Tibial nerve (tissue), 4 donors: ENCODE measurements at regions not wholly inside any gene's neighbourhood (a gene's known extent, or its start where the extent isn't known, plus 50 kb on each side); places are given as distances from the start of the nearest gene placed in this dataset.
"Not testable (repeated sequence)": the region's sequence is repeated elsewhere in the genome, so short reads cannot be mapped to it uniquely, and the experiment has no call there.

Experiments
- DNase-seq, 2 donors: peaks; one replicate each; pipeline ENCODE4 v3.0.0-alpha.2; 2019; ENCODE audit warnings: low spot score in 2 of 2
- H3K27ac ChIP-seq, 4 donors: fragments of 200-600 bp; sonication (generic) in 3 of 4; one replicate each; pipeline ENCODE4 v1.5.1; 2017 to 2019; ENCODE audit warnings: mild to moderate bottlenecking in 1 of 4
- H3K27me3 ChIP-seq, 2 donors: fragments of 200-600 bp; sonication (generic) in 1 of 2; one replicate each; pipeline versions ENCODE4 v1.5.1 to v1.6.0; 2017 to 2019
- H3K36me3 ChIP-seq, 3 donors: fragments of 200-600 bp; sonication (generic); one replicate each; pipeline ENCODE4 v1.5.1; 2018 to 2019
- H3K4me1 ChIP-seq, 4 donors: fragments of 200-600 bp; sonication (generic) in 3 of 4; one replicate each; pipeline ENCODE4 v1.5.1; 2017 to 2019
- H3K4me3 ChIP-seq, 4 donors: fragments of 200-600 bp; sonication (generic) in 3 of 4; one replicate each; pipeline ENCODE4 v1.5.1; 2017 to 2019; ENCODE audit warnings: mild to moderate bottlenecking in 1 of 4, moderate library complexity in 1 of 4
- H3K9me3 ChIP-seq, 4 donors: fragments of 200-600 bp; sonication (generic) in 3 of 4; one replicate each; pipeline ENCODE4 v1.5.1; 2017 to 2019
- EP300 ChIP-seq, 2 donors: sonication (generic); formaldehyde crosslinking; IDR thresholded peaks; one replicate each; pipeline ENCODE4 v1.6.1; 2017; ENCODE audit warnings: antibody characterized with exemption in 2 of 2, mild to moderate bottlenecking in 1 of 2
- POLR2A ChIP-seq, 2 donors: fragments of 450-650 bp; IDR thresholded peaks; one replicate each; pipeline ENCODE4 v1.6.1; 2017; ENCODE audit warnings: antibody characterized with exemption in 2 of 2, mild to moderate bottlenecking in 2 of 2, moderate library complexity in 2 of 2
- WGBS, 2 donors: methylation state at CpG; one replicate each; pipeline ENCODE4 v1.1.5; 2018; 5-methylcytosine and 5-hydroxymethylcytosine counted together
- TF ChIP-seq, protein P1 (sequence below), 5 experiments: fragments of 200-600 bp in 3 of 5; fragments of 450-650 bp in 2 of 5; sonication (generic) in 3 of 5; IDR thresholded peaks; one replicate each; pipeline ENCODE4 v1.5.1; 2016 to 2019; ENCODE audit warnings: antibody characterized with exemption in 5 of 5, mild to moderate bottlenecking in 3 of 5, moderate library complexity in 2 of 5

DNA sequence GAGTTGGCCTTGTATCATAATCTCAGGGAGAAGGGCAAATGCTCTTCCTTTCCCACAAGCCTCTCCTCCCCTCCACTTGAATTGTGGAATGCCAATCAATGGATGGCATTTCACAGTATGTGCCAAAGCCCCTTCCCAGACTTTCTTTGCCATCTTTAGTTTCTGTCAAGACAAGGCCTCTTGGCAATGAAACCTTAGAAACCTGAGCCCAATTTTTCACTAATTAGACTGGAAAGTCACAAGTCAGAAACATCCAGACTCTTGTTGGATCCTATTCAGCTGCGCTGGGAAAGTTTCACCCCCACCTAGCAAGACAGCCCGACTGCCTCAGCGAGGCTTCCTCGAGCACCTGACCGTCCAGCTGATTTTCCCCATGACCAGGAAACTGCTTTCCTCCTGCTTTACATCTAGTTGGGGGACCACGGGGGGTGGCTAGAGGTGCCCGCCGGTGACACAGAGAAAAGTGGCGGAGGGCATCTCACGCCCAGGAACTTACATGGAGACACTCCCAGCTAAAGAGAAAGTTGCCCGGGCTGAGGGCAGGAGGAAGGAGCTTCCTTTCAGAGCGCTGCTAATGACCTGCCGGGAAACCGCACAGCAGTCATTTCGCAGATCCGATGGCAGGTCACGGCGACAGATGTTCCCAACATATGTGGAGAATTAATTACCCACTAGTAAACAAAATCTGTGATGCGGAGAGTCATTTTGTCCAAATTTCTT, 302.6 kb upstream of the RRP15 start:
- TF ChIP-seq POLR2A (IDR thresholded peaks at IDR 0.05) (no peak), EP300 (IDR thresholded peaks at IDR 0.05) (no peak)
- TF ChIP-seq, protein P1, sequence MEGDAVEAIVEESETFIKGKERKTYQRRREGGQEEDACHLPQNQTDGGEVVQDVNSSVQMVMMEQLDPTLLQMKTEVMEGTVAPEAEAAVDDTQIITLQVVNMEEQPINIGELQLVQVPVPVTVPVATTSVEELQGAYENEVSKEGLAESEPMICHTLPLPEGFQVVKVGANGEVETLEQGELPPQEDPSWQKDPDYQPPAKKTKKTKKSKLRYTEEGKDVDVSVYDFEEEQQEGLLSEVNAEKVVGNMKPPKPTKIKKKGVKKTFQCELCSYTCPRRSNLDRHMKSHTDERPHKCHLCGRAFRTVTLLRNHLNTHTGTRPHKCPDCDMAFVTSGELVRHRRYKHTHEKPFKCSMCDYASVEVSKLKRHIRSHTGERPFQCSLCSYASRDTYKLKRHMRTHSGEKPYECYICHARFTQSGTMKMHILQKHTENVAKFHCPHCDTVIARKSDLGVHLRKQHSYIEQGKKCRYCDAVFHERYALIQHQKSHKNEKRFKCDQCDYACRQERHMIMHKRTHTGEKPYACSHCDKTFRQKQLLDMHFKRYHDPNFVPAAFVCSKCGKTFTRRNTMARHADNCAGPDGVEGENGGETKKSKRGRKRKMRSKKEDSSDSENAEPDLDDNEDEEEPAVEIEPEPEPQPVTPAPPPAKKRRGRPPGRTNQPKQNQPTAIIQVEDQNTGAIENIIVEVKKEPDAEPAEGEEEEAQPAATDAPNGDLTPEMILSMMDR (IDR thresholded peaks at IDR 0.05) = no peak
- no peak overlapping the region for H3K4me3 ChIP-seq
- H3K27me3 ChIP-seq = no peaks in the 10 kb centered on the region
- H3K27ac ChIP-seq = no peak overlapping the region
- H3K9me3 ChIP-seq = no peaks in the 10 kb centered on the region
- WGBS, 2 donors = 51 to 71% methylated on average over 14 to 19 of the region's 19 CpGs
- no peak for DNase-seq
- H3K36me3 ChIP-seq = no peaks in the 10 kb centered on the region
- no peaks in the 10 kb centered on the region for H3K4me1 ChIP-seq

DNA sequence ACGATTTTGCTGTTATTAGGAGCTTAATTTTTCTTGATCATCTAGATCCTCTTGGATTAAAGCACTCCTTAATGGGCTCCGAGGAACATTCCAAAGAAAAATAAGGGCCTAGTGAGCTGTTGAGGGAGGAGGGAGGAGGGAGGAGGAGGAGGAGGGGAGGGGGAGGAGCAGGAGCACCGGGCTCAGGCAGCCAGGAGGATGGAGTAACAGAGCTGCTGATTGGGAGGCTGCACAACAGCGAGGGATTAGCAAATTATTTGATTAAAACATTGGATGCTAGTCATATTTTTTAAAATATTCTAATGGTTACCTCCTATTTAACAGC, 302.1 kb upstream of the RRP15 start:
- no peak overlapping the region for H3K4me3 ChIP-seq
- H3K9me3 ChIP-seq = no peaks in the 10 kb centered on the region
- TF ChIP-seq, protein P1 (IDR thresholded peaks at IDR 0.05) = no peak
- TF ChIP-seq POLR2A (IDR thresholded peaks at IDR 0.05) (no peak), EP300 (IDR thresholded peaks at IDR 0.05) (no peak)
- H3K4me1 ChIP-seq = no peaks in the 10 kb centered on the region
- H3K27me3 ChIP-seq = no peaks in the 10 kb centered on the region
- DNase-seq = no peak
- no peak overlapping the region for H3K27ac ChIP-seq
- WGBS, 2 donors = 40 to 48% methylated on average over 4 of the region's 4 CpGs
- H3K36me3 ChIP-seq = no peaks in the 10 kb centered on the region

DNA sequence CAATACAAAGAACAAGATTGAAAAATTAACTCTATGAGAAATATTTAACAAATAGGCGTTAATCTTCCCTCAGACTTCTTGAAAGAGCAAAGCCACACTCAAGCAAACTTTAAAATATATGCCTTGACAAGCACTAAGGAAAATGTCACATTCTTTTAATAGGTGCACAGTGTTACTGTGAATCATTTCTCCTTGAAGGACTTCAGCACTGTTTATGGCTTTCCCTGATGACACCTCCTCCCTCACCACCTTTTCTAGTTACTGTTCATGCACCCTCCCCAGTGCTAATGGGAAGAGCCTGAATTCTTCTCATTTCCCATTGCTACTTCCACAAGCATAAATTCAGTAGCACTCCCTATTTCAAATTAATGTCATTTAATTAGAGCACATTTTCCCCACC, 299.5 kb upstream of the RRP15 start:
- Histone ChIP-seq H3K36me3 (no peaks in the 10 kb centered on the region), H3K27ac (no peak overlapping the region), H3K4me3 (no peak overlapping the region), H3K9me3 (no peaks in the 10 kb centered on the region), H3K4me1 (no peaks in the 10 kb centered on the region), H3K27me3 (no peaks in the 10 kb centered on the region)
- no peak for DNase-seq
- 80 to 90% methylated on average over 1 of the region's 1 CpG for WGBS, 2 donors
- TF ChIP-seq POLR2A (IDR thresholded peaks at IDR 0.05) (no peak), EP300 (IDR thresholded peaks at IDR 0.05) (no peak)
- TF ChIP-seq, protein P1 (IDR thresholded peaks at IDR 0.05) = no peak

DNA sequence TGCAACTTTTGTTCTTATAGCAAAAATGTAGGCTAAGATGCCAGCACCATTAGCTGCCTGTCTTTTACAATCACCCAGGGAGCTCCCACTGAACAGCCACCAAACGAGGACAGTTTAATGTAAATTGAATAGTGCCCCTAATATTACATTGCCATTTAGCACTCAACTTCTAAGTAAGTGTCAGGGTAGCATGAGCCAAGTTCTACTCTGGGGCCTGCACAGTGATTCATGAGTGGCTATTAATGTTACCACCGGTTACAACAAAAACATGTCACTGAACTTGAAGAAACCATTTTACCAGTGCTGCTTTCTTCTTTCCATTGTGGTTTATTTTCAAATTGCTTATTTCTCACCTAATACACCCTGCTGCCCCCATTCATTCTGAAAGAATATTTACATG, 295.6 kb upstream of the RRP15 start:
- WGBS, 2 donors = 52 to 75% methylated on average over 2 of the region's 2 CpGs
- TF ChIP-seq POLR2A (IDR thresholded peaks at IDR 0.05) (no peak), EP300 (IDR thresholded peaks at IDR 0.05) (no peak)
- TF ChIP-seq, protein P1 (IDR thresholded peaks at IDR 0.05) = no peak
- Histone ChIP-seq H3K36me3 (no peaks in the 10 kb centered on the region), H3K4me3 (no peak overlapping the region), H3K27ac (no peak overlapping the region), H3K27me3 (no peaks in the 10 kb centered on the region), H3K4me1 (no peaks in the 10 kb centered on the region), H3K9me3 (no peaks in the 10 kb centered on the region)
- no peak for DNase-seq

DNA sequence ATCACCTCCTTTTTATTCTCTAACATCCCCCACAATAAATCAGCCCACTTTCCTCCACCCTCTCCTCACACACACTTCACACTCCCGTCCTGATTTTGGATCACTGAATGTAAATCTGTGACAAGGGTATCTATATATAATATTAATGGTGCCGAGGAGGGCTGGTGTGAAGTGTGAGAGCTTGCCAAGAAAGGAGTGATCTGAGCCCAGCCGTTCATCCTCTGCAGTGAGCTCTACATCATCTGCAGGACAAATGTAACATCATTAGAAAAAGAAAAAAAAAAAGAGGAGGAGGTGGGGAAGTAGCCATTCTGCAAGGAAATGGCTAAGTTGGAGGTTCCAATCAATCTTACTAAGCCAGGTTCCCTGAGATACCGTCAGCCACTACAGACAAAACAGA, 291.7 kb upstream of the RRP15 start:
- Histone ChIP-seq H3K36me3 (no peaks in the 10 kb centered on the region), H3K9me3 (no peaks in the 10 kb centered on the region), H3K4me1 (no peaks in the 10 kb centered on the region), H3K27ac (no peak overlapping the region), H3K27me3 (no peaks in the 10 kb centered on the region), H3K4me3 (no peak overlapping the region)
- no peak for TF ChIP-seq POLR2A (IDR thresholded peaks at IDR 0.05)
- TF ChIP-seq EP300 (IDR thresholded peaks at IDR 0.05) = no peak
- TF ChIP-seq, protein P1 (IDR thresholded peaks at IDR 0.05) = no peak
- DNase-seq = no peak
- 48 to 57% methylated on average over 4 of the region's 4 CpGs for WGBS, 2 donors

DNA sequence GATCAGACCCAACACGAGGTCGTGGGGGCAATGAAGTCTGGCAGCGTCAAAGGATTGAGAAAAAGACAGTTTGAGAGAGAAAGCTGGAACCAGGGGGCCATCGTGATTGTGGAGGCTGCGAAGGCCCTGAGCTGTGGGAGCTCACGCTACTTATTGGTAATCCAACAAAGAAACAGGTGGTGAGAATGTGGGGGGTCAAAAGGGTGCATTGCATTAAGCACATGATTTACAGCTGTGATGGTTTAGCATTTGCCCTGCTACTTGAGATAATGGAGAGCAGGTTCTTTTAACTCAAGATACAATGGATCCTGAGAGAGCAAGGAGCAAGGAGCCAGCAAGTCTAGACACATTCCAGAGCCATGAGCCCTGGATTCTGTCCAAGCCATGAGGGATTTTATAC, 276.8 kb upstream of the RRP15 start:
- H3K36me3 ChIP-seq, H3K27me3 ChIP-seq: not testable (repeated sequence)
- WGBS, 2 donors = 67 to 81% methylated on average over 6 of the region's 6 CpGs

DNA sequence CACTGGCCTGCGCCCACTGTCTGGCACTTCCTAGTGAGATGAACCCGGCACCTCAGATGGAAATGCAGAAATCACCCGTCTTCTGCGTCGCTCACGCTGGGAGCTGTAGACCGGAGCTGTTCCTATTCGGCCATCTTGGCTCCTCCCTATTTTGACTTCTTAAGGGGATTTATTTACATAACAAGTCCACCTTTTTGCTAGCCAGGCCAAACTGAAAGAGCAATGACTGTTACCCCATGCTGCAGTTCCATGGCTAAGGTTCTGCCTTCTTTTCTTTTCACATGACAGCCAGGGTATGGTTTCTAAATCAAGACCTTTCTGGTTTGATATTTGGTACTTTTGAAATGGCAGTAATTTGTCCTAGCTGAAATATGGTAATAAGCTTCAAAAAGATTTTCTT, 270.0 kb upstream of the RRP15 start:
- H3K4me1 ChIP-seq, DNase-seq, H3K36me3 ChIP-seq, H3K27ac ChIP-seq, H3K27me3 ChIP-seq, H3K4me3 ChIP-seq, H3K9me3 ChIP-seq: not testable (repeated sequence)
- 97% methylated on average over 8 of the region's 8 CpGs; no CpG with 5 or more reads in 1 of the 2 donors for WGBS, 2 donors

More for the DNA sequence above, 276.8 kb upstream of the RRP15 start:
- H3K27ac ChIP-seq, H3K4me1 ChIP-seq, H3K4me3 ChIP-seq, H3K9me3 ChIP-seq, DNase-seq: not testable (repeated sequence)
